NCI-H345 treated with DMSO at 0.1 percent for 48 hours (cell line): ENCODE measurements at regions not wholly inside any gene's neighbourhood (a gene's known extent, or its start where the extent isn't known, plus 50 kb on each side); places are given as distances from the start of the nearest gene placed in this dataset.

Source experiments
- DNase-seq: peaks from one replicate; lab custom pipeline; 2025; ENCODE audit not compliant: unreplicated experiment; lab: John Stamatoyannopoulos, UW

- DNase-seq, result no peak
These were observed 344.7 kb upstream of the TSHZ3 start for GRCh38 chr19:31693933-31694269.

- DNase-seq, result no peak
These were observed 345.5 kb upstream of the TSHZ3 start for GRCh38 chr19:31694761-31695160.

- no peak for DNase-seq
These were observed 350.2 kb upstream of the TSHZ3 start for GRCh38 chr19:31699421-31699820.

GRCh38 chr19:31701146-31701545 is 351.9 kb upstream of the TSHZ3 start:
- DNase-seq, result no peak

GRCh38 chr19:31705656-31706055 is 356.4 kb upstream of the TSHZ3 start:
- no peak for DNase-seq

GRCh38 chr19:31706131-31706530 is 356.9 kb upstream of the TSHZ3 start:
- DNase-seq, result no peak

- DNase-seq, result no peak
These were observed 357.7 kb upstream of the TSHZ3 start for GRCh38 chr19:31706691-31707620.

GRCh38 chr19:31708520-31708919 is 359.3 kb upstream of the TSHZ3 start:
- DNase-seq, result no peak

- no peak for DNase-seq
These were observed 360.2 kb upstream of the TSHZ3 start for GRCh38 chr19:31709476-31709875.

GRCh38 chr19:31715249-31715945 is 366.2 kb upstream of the TSHZ3 start:
- no peak for DNase-seq

GRCh38 chr19:31716826-31717225 is 367.6 kb upstream of the TSHZ3 start:
- DNase-seq, result no peak

GRCh38 chr19:31717269-31717923 is 368.2 kb upstream of the TSHZ3 start:
- no peak for DNase-seq

- DNase-seq, result no peak
These were observed 368.8 kb upstream of the TSHZ3 start for GRCh38 chr19:31718032-31718431.

- DNase-seq, result no peak
These were observed 369.7 kb upstream of the TSHZ3 start for GRCh38 chr19:31718898-31719297.

- no peak for DNase-seq
These were observed 373.9 kb upstream of the TSHZ3 start for GRCh38 chr19:31723101-31723500.

GRCh38 chr19:31725051-31725450 is 375.8 kb upstream of the TSHZ3 start:
- DNase-seq, result no peak

GRCh38 chr19:31727536-31727935 is 378.3 kb upstream of the TSHZ3 start:
- DNase-seq, result no peak

GRCh38 chr19:31730270-31730669 is 381.0 kb upstream of the TSHZ3 start:
- DNase-seq, result no peak

- no peak for DNase-seq
These were observed 384.4 kb upstream of the TSHZ3 start for GRCh38 chr19:31733591-31733990.

- no peak for DNase-seq
These were observed 393.0 kb upstream of the TSHZ3 start for GRCh38 chr19:31742249-31742648.

- no peak for DNase-seq
These were observed 396.5 kb upstream of the TSHZ3 start for GRCh38 chr19:31745731-31746130.

GRCh38 chr19:31749231-31749630 is 400.0 kb upstream of the TSHZ3 start:
- no peak for DNase-seq
